ENCODE measurements at regions not wholly inside any gene's neighbourhood (a gene's known extent, or its start where the extent isn't known, plus 50 kb on each side); places are given as distances from the start of the nearest gene placed in this dataset.
A peak's percentile ranks its signal among the peaks of the same experiment; 100 is the strongest.

- no peak for DNase-seq (ENCODE audit: insufficient read length, low spot score)
- TF ChIP-seq POU2F2 (IDR thresholded peaks at IDR 0.05; ENCODE audit: low read depth, low read length) (no peak), POLR2AphosphoS5 (IDR thresholded peaks at IDR 0.05; ENCODE audit: low read depth, low read length) (no peak), TAF1 (IDR thresholded peaks at IDR 0.05; ENCODE audit: low read depth, low read length) (no peak), POLR2A (IDR thresholded peaks at IDR 0.05; ENCODE audit: low read depth, low read length) (no peak), PAX5 (IDR thresholded peaks at IDR 0.05; ENCODE audit: insufficient read depth, low read length, severe bottlenecking) (no peak), SPI1 (IDR thresholded peaks at IDR 0.05; ENCODE audit: low read depth, low read length) (no peak)
- no peak for FAIRE-seq
Observed at GRCh38 chr2:41947701-41948396, 100.0 kb upstream of the PKDCC start.

- TF ChIP-seq POLR2AphosphoS5 (IDR thresholded peaks at IDR 0.05; ENCODE audit: low read depth, low read length) (no peak), TAF1 (IDR thresholded peaks at IDR 0.05; ENCODE audit: low read depth, low read length) (no peak), PAX5 (IDR thresholded peaks at IDR 0.05; ENCODE audit: insufficient read depth, low read length, severe bottlenecking) (no peak), POU2F2 (IDR thresholded peaks at IDR 0.05; ENCODE audit: low read depth, low read length) (no peak), POLR2A (IDR thresholded peaks at IDR 0.05; ENCODE audit: low read depth, low read length) (no peak), SPI1 (IDR thresholded peaks at IDR 0.05; ENCODE audit: low read depth, low read length) (no peak)
- FAIRE-seq (no peak), DNase-seq (ENCODE audit: insufficient read length, low spot score) (no peak)
Observed at GRCh38 chr2:41948397-41948763, 99.4 kb upstream of the PKDCC start.

- FAIRE-seq (no peak), DNase-seq (ENCODE audit: insufficient read length, low spot score) (no peak)
- TF ChIP-seq PAX5 (IDR thresholded peaks at IDR 0.05; ENCODE audit: insufficient read depth, low read length, severe bottlenecking): no peak
- no peak for TF ChIP-seq TAF1 (IDR thresholded peaks at IDR 0.05; ENCODE audit: low read depth, low read length)
- TF ChIP-seq SPI1 (IDR thresholded peaks at IDR 0.05; ENCODE audit: low read depth, low read length): no peak
- no peak for TF ChIP-seq POLR2AphosphoS5 (IDR thresholded peaks at IDR 0.05; ENCODE audit: low read depth, low read length)
- no peak for TF ChIP-seq POU2F2 (IDR thresholded peaks at IDR 0.05; ENCODE audit: low read depth, low read length)
- TF ChIP-seq POLR2A (IDR thresholded peaks at IDR 0.05; ENCODE audit: low read depth, low read length): no peak
Observed at GRCh38 chr2:41949091-41949882, 98.5 kb upstream of the PKDCC start.

- FAIRE-seq (no peak), DNase-seq (ENCODE audit: insufficient read length, low spot score) (no peak)
- no peak for TF ChIP-seq PAX5 (IDR thresholded peaks at IDR 0.05; ENCODE audit: insufficient read depth, low read length, severe bottlenecking)
- no peak for TF ChIP-seq SPI1 (IDR thresholded peaks at IDR 0.05; ENCODE audit: low read depth, low read length)
- TF ChIP-seq POU2F2 (IDR thresholded peaks at IDR 0.05; ENCODE audit: low read depth, low read length): no peak
- TF ChIP-seq POLR2AphosphoS5 (IDR thresholded peaks at IDR 0.05; ENCODE audit: low read depth, low read length): no peak
- TF ChIP-seq TAF1 (IDR thresholded peaks at IDR 0.05; ENCODE audit: low read depth, low read length): no peak
- no peak for TF ChIP-seq POLR2A (IDR thresholded peaks at IDR 0.05; ENCODE audit: low read depth, low read length)
Observed at GRCh38 chr2:41949883-41950665, 97.7 kb upstream of the PKDCC start.

GRCh38 chr2:41950666-41950960 is 97.2 kb upstream of the PKDCC start:
- TF ChIP-seq SPI1 (IDR thresholded peaks at IDR 0.05; ENCODE audit: low read depth, low read length) (no peak), POU2F2 (IDR thresholded peaks at IDR 0.05; ENCODE audit: low read depth, low read length) (no peak), POLR2AphosphoS5 (IDR thresholded peaks at IDR 0.05; ENCODE audit: low read depth, low read length) (no peak), PAX5 (IDR thresholded peaks at IDR 0.05; ENCODE audit: insufficient read depth, low read length, severe bottlenecking) (no peak)
- DNase-seq (ENCODE audit: insufficient read length, low spot score) (no peak), FAIRE-seq (no peak)

- TF ChIP-seq TAF1 (IDR thresholded peaks at IDR 0.05; ENCODE audit: low read depth, low read length) (no peak), SPI1 (IDR thresholded peaks at IDR 0.05; ENCODE audit: low read depth, low read length) (no peak), POLR2A (IDR thresholded peaks at IDR 0.05; ENCODE audit: low read depth, low read length) (no peak), POLR2AphosphoS5 (IDR thresholded peaks at IDR 0.05; ENCODE audit: low read depth, low read length) (no peak), PAX5 (IDR thresholded peaks at IDR 0.05; ENCODE audit: insufficient read depth, low read length, severe bottlenecking) (no peak), POU2F2 (IDR thresholded peaks at IDR 0.05; ENCODE audit: low read depth, low read length) (no peak)
- DNase-seq (ENCODE audit: insufficient read length, low spot score) (no peak), FAIRE-seq (no peak)
Observed at GRCh38 chr2:41954304-41955291, 93.2 kb upstream of the PKDCC start.

- DNase-seq (ENCODE audit: insufficient read length, low spot score): no peak
- FAIRE-seq: peak; percentile 77
- TF ChIP-seq SPI1 (IDR thresholded peaks at IDR 0.05; ENCODE audit: low read depth, low read length) (peak; percentile 98), POLR2A (IDR thresholded peaks at IDR 0.05; ENCODE audit: low read depth, low read length) (no peak)
Observed at GRCh38 chr2:41955316-41956043, 92.3 kb upstream of the PKDCC start.

GRCh38 chr2:41957431-41957830 is 90.4 kb upstream of the PKDCC start:
- DNase-seq (ENCODE audit: insufficient read length, low spot score) (no peak), FAIRE-seq (no peak)
- TF ChIP-seq POLR2A (IDR thresholded peaks at IDR 0.05; ENCODE audit: low read depth, low read length) (no peak), TAF1 (IDR thresholded peaks at IDR 0.05; ENCODE audit: low read depth, low read length) (no peak), POU2F2 (IDR thresholded peaks at IDR 0.05; ENCODE audit: low read depth, low read length) (no peak), PAX5 (IDR thresholded peaks at IDR 0.05; ENCODE audit: insufficient read depth, low read length, severe bottlenecking) (no peak), SPI1 (IDR thresholded peaks at IDR 0.05; ENCODE audit: low read depth, low read length) (no peak), POLR2AphosphoS5 (IDR thresholded peaks at IDR 0.05; ENCODE audit: low read depth, low read length) (no peak)
